ENCODE measurements at regions not wholly inside any gene's neighbourhood (a gene's known extent, or its start where the extent isn't known, plus 50 kb on each side); places are given as distances from the start of the nearest gene placed in this dataset.

DNA sequence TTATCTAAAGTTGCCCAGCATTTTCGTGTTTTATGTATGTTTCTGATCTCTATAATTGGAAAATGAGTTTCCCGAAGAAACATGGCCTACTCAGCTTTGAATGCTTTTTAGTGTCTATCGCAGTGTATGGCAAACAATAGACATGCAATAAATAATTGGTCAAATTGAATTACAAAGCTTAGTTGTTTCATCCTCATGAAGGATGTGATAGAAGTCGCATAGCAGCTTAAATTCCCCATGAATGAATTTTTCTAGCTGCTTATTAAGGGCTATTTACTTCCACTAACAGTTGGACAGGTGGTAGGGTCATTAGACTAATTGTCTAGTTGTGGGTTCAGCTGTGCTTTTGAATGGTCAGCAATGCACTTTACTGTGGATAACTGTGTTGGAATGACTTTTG lies 467.3 kb upstream of the MBL2 start:
- Histone ChIP-seq H3K4me1 (no peaks in the 10 kb centered on the region), H3K27me3 (no peaks in the 10 kb centered on the region), H3K27ac (no peak overlapping the region), H3K9me3 (no peaks in the 10 kb centered on the region), H3K36me3 (no peaks in the 10 kb centered on the region), H3K4me3 (no peak overlapping the region)
- intact Hi-C loops (cut with DNase I): no loop called here
- no peak for DNase-seq (ENCODE audit: extremely low spot score in 2 of 2)
- TF ChIP-seq CTCF (IDR thresholded peaks at IDR 0.05) (no peak), POLR2A (IDR thresholded peaks at IDR 0.05) (no peak), POLR2AphosphoS5 (IDR thresholded peaks at IDR 0.05; ENCODE audit: insufficient read depth in 1 of 2, low read depth in 1 of 2) (no peak)

- DNase-seq (ENCODE audit: extremely low spot score in 2 of 2): no peak
- TF ChIP-seq POLR2A (IDR thresholded peaks at IDR 0.05) (no peak), POLR2AphosphoS5 (IDR thresholded peaks at IDR 0.05; ENCODE audit: insufficient read depth in 1 of 2, low read depth in 1 of 2) (no peak), CTCF (IDR thresholded peaks at IDR 0.05) (no peak)
- no peak overlapping the region for H3K4me3 ChIP-seq
- intact Hi-C loops (cut with DNase I): no loop called here
- H3K9me3 ChIP-seq: no peaks in the 10 kb centered on the region
- H3K27ac ChIP-seq: no peak overlapping the region
- no peaks in the 10 kb centered on the region for H3K4me1 ChIP-seq
- H3K27me3 ChIP-seq: no peaks in the 10 kb centered on the region
- no peaks in the 10 kb centered on the region for H3K36me3 ChIP-seq
These were observed 464.4 kb upstream of the MBL2 start for GRCh38 chr10:53236941-53237340.

DNA sequence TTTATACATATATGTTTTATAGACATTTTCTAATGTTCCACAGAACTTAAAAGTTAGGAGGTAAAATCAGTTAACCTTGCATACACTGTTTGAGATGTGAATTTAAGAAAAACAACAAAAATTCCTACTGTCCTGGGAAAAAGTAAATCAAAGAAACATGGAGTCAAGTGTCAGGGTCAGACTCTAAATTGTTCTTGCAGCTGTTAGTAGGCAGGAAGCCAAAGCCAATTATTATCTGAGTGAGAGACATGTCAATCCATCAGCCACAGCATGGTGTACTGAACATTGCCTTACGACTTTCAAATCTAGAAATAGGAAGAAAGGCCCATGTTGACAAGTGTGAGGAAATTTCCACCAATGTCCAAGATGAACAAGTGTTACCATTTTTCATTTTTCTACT lies 461.2 kb upstream of the MBL2 start:
- Histone ChIP-seq H3K4me3 (no peak overlapping the region), H3K9me3 (no peaks in the 10 kb centered on the region), H3K36me3 (no peaks in the 10 kb centered on the region), H3K27me3 (no peaks in the 10 kb centered on the region), H3K4me1 (no peaks in the 10 kb centered on the region), H3K27ac (no peak overlapping the region)
- intact Hi-C loops (cut with DNase I): no loop called here
- DNase-seq (ENCODE audit: extremely low spot score in 2 of 2): no peak
- TF ChIP-seq POLR2A (IDR thresholded peaks at IDR 0.05): no peak
- no peak for TF ChIP-seq CTCF (IDR thresholded peaks at IDR 0.05)
- TF ChIP-seq POLR2AphosphoS5 (IDR thresholded peaks at IDR 0.05; ENCODE audit: insufficient read depth in 1 of 2, low read depth in 1 of 2): no peak

- DNase-seq (ENCODE audit: extremely low spot score in 2 of 2): no peak
- Histone ChIP-seq H3K27ac (no peak overlapping the region), H3K9me3 (no peaks in the 10 kb centered on the region), H3K27me3 (no peaks in the 10 kb centered on the region), H3K4me1 (no peaks in the 10 kb centered on the region), H3K4me3 (no peak overlapping the region), H3K36me3 (no peaks in the 10 kb centered on the region)
- intact Hi-C loops (cut with DNase I): no loop called here
- TF ChIP-seq POLR2A (IDR thresholded peaks at IDR 0.05) (no peak), POLR2AphosphoS5 (IDR thresholded peaks at IDR 0.05; ENCODE audit: insufficient read depth in 1 of 2, low read depth in 1 of 2) (no peak), CTCF (IDR thresholded peaks at IDR 0.05) (no peak)
These were observed 458.1 kb upstream of the MBL2 start for GRCh38 chr10:53230651-53231050.

DNA sequence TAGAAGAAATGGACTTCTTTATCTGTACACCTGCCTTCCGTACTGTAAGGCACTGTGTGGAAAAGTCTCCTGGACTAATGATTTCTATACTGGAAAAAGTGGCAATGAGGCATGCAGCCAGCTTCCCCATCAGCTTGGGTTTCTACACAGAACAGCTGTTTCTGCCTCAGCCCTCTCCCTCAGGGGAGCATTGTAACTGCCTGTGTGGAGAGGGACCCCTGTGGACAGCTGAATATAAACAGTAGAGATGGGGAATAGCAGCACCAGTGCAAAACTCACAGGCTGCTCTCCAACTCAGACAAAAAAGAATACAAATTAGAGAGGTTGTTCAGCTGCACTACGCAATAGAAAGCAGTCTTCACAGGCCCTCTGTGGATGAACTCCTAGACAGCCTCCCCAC lies 451.3 kb upstream of the MBL2 start:
- no peak overlapping the region for H3K4me3 ChIP-seq
- intact Hi-C loops (cut with DNase I): no loop called here
- no peaks in the 10 kb centered on the region for H3K36me3 ChIP-seq
- H3K27me3 ChIP-seq: no peaks in the 10 kb centered on the region
- no peaks in the 10 kb centered on the region for H3K4me1 ChIP-seq
- TF ChIP-seq POLR2A (IDR thresholded peaks at IDR 0.05) (no peak), CTCF (IDR thresholded peaks at IDR 0.05) (no peak), POLR2AphosphoS5 (IDR thresholded peaks at IDR 0.05; ENCODE audit: insufficient read depth in 1 of 2, low read depth in 1 of 2) (no peak)
- no peaks in the 10 kb centered on the region for H3K9me3 ChIP-seq
- DNase-seq (ENCODE audit: extremely low spot score in 2 of 2): no peak
- H3K27ac ChIP-seq: no peak overlapping the region
